HepG2 (cell line): ENCODE measurements at regions not wholly inside any gene's neighbourhood (a gene's known extent, or its start where the extent isn't known, plus 50 kb on each side); places are given as distances from the start of the nearest gene placed in this dataset.

Source experiments
- EHMT2 ChIP-seq: fragments of 200-600 bp; sonication (generic); IDR thresholded peaks from 2 replicates; pipeline ENCODE4 v1.7.0; 2017; ENCODE audit warnings: antibody characterized with exemption, low read depth, low read length, borderline replicate concordance
- FOSL1 ChIP-seq: sonication (generic); formaldehyde crosslinking; IDR thresholded peaks from 2 replicates; pipeline ENCODE4 v1.9.0; 2021; ENCODE audit warnings: missing genetic modification reagents, borderline replicate concordance
- FOXP1 ChIP-seq, 2 experiments: fragments of 450-650 bp in 1 of 2; IDR thresholded peaks; 2 replicates each; pipeline ENCODE4 v1.6.1; 2017 to 2018; ENCODE audit warnings: antibody characterized with exemption in 1 of 2
- IKZF5 ChIP-seq: IDR thresholded peaks from 2 replicates; pipeline ENCODE4 v1.6.1; 2018; ENCODE audit warnings: missing genetic modification reagents, mild to moderate bottlenecking, missing compliant biosample characterization
- KAT2B ChIP-seq: fragments of 150-350 bp; IDR thresholded peaks from 2 replicates; pipeline ENCODE4 v1.6.1; 2014; ENCODE audit warnings: low read depth, low read length, borderline replicate concordance
- SOX6 ChIP-seq, 2 experiments: fragments of 450-650 bp in 1 of 2; sonication (generic) in 1 of 2; formaldehyde crosslinking in 1 of 2; IDR thresholded peaks; 2 replicates each; pipeline versions ENCODE4 v1.4.0 to v1.6.1; 2017 to 2020; ENCODE audit warnings: antibody characterized with exemption in 1 of 2, mild to moderate bottlenecking in 1 of 2, missing genetic modification reagents in 1 of 2
- TCF7L2 ChIP-seq: IDR thresholded peaks from 2 replicates; pipeline ENCODE4 v1.6.1; 2011; ENCODE audit warnings: mild to moderate bottlenecking, low read depth, low read length, moderate library complexity
- USF2 ChIP-seq, 2 experiments: sonication (generic) in 1 of 2; formaldehyde crosslinking in 1 of 2; IDR thresholded peaks; 2 replicates each; pipeline versions ENCODE4 v1.5.1 to v1.6.1; 2011 to 2020; ENCODE audit warnings: borderline replicate concordance in 1 of 2, low read depth in 1 of 2, low read length in 1 of 2, mild to moderate bottlenecking in 1 of 2, missing genetic modification reagents in 1 of 2, moderate library complexity in 1 of 2
- ZNF414 ChIP-seq: sonication (generic); formaldehyde crosslinking; IDR thresholded peaks from 2 replicates; pipeline ENCODE4 v1.5.0; 2020; ENCODE audit warnings: missing genetic modification reagents
- ZNF780A ChIP-seq: sonication (generic); formaldehyde crosslinking; IDR thresholded peaks from 2 replicates; pipeline ENCODE4 v1.8.0; 2022; ENCODE audit warnings: mild to moderate bottlenecking, missing genetic modification reagents, moderate library complexity
- TF ChIP-seq, protein P1 (sequence below): sonication (generic); formaldehyde crosslinking; conservative IDR thresholded peaks from 2 replicates; pipeline ENCODE4 v1.4.0; 2020; ENCODE audit warnings: mild to moderate bottlenecking, missing genetic modification reagents, moderate library complexity
- TF ChIP-seq, protein P2 (sequence below), 2 experiments: sonication (generic) in 1 of 2; formaldehyde crosslinking in 1 of 2; IDR thresholded peaks; 2 replicates each; pipeline versions ENCODE4 v1.4.0 to v1.6.1; 2016 to 2020; ENCODE audit warnings: borderline replicate concordance in 1 of 2, low read depth in 1 of 2, mild to moderate bottlenecking in 1 of 2, missing genetic modification reagents in 1 of 2

DNA sequence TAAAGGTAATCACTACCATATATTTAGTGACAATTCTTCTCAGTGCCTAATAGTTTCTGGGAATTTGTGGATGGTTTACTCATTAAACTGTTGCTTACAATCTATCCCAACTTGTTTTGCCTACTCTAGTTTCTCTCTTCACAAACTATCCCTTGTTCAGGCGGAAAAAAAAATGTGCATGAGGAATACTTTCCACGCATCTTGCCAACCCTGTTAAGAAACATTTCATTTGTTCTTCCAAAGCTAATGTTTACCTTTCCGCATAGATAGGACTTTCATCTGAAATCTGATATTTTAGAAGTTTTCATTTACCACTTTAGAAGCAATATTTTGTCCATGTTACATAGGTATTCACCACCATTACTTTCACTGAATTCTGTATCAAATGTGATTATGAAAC is 191.9 kb downstream of the MDFIC start (continued):
- TF ChIP-seq USF2 (IDR thresholded peaks at IDR 0.05; ENCODE audit: low read depth, low read length), result no peak
- no peak for TF ChIP-seq USF2 (CRISPR knock-in tag; IDR thresholded peaks at IDR 0.05; ENCODE audit: borderline replicate concordance)
- TF ChIP-seq IKZF5 (CRISPR knock-in tag), result no peak
- TF ChIP-seq FOXP1 (IDR thresholded peaks at IDR 0.05), result no peak
- TF ChIP-seq FOXP1 (CRISPR knock-in tag; IDR thresholded peaks at IDR 0.05), result peak; percentile 66
- TF ChIP-seq FOSL1 (CRISPR knock-in tag), result peak; percentile 73; the same call in 1 of the 2 replicates
- no peak for TF ChIP-seq ZNF780A (CRISPR knock-in tag)
- no peak for TF ChIP-seq SOX6 (IDR thresholded peaks at IDR 0.05)
- TF ChIP-seq SOX6 (CRISPR knock-in tag; IDR thresholded peaks at IDR 0.05), result peak; percentile 78
- TF ChIP-seq KAT2B, result no peak
- no peak for TF ChIP-seq TCF7L2
- TF ChIP-seq, protein P1, sequence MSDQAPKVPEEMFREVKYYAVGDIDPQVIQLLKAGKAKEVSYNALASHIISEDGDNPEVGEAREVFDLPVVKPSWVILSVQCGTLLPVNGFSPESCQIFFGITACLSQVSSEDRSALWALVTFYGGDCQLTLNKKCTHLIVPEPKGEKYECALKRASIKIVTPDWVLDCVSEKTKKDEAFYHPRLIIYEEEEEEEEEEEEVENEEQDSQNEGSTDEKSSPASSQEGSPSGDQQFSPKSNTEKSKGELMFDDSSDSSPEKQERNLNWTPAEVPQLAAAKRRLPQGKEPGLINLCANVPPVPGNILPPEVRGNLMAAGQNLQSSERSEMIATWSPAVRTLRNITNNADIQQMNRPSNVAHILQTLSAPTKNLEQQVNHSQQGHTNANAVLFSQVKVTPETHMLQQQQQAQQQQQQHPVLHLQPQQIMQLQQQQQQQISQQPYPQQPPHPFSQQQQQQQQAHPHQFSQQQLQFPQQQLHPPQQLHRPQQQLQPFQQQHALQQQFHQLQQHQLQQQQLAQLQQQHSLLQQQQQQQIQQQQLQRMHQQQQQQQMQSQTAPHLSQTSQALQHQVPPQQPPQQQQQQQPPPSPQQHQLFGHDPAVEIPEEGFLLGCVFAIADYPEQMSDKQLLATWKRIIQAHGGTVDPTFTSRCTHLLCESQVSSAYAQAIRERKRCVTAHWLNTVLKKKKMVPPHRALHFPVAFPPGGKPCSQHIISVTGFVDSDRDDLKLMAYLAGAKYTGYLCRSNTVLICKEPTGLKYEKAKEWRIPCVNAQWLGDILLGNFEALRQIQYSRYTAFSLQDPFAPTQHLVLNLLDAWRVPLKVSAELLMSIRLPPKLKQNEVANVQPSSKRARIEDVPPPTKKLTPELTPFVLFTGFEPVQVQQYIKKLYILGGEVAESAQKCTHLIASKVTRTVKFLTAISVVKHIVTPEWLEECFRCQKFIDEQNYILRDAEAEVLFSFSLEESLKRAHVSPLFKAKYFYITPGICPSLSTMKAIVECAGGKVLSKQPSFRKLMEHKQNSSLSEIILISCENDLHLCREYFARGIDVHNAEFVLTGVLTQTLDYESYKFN, result peak; percentile 83
- TF ChIP-seq ZNF414 (CRISPR knock-in tag), result peak; percentile 36; the same call in 1 of the 2 replicates
- peak; percentile 48; the same call in 1 of the 2 replicates for TF ChIP-seq EHMT2
- TF ChIP-seq, protein P2, sequence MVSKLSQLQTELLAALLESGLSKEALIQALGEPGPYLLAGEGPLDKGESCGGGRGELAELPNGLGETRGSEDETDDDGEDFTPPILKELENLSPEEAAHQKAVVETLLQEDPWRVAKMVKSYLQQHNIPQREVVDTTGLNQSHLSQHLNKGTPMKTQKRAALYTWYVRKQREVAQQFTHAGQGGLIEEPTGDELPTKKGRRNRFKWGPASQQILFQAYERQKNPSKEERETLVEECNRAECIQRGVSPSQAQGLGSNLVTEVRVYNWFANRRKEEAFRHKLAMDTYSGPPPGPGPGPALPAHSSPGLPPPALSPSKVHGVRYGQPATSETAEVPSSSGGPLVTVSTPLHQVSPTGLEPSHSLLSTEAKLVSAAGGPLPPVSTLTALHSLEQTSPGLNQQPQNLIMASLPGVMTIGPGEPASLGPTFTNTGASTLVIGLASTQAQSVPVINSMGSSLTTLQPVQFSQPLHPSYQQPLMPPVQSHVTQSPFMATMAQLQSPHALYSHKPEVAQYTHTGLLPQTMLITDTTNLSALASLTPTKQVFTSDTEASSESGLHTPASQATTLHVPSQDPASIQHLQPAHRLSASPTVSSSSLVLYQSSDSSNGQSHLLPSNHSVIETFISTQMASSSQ (IDR thresholded peaks at IDR 0.05; ENCODE audit: low read depth), result peak; percentile 55
- TF ChIP-seq, protein P2 (CRISPR knock-in tag; IDR thresholded peaks at IDR 0.05; ENCODE audit: borderline replicate concordance), result peak; percentile 91
